GM12872 (cell line): ENCODE measurements at regions not wholly inside any gene's neighbourhood (a gene's known extent, or its start where the extent isn't known, plus 50 kb on each side); places are given as distances from the start of the nearest gene placed in this dataset.

Experiments
- TF ChIP-seq, protein P1 (sequence below): IDR thresholded peaks from 3 replicates; pipeline ENCODE4 v1.5.1; 2011; ENCODE audit warnings: low read depth, mild to moderate bottlenecking, low read length, moderate library complexity; ENCODE audit not compliant: insufficient read depth

DNA sequence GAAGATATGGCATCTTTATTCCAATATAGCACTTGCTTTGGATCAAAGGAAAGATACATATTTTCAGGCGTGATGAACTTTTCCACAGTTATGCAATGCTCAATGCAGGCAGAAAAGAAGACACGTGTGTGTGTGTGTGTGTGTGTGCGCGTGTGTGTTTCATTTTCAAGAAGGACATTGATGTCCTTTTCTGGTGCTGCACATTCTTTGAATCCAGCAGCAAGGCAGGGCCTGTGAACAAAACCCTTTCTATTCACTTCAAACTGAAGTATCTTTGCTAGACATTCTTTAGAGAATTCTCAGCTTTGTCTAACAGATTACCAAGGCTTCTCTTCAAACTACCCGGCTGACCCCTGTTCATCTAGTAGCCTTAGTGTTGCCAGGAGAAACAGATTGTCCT is 124.6 kb downstream of the CD47 start:
- TF ChIP-seq, protein P1, sequence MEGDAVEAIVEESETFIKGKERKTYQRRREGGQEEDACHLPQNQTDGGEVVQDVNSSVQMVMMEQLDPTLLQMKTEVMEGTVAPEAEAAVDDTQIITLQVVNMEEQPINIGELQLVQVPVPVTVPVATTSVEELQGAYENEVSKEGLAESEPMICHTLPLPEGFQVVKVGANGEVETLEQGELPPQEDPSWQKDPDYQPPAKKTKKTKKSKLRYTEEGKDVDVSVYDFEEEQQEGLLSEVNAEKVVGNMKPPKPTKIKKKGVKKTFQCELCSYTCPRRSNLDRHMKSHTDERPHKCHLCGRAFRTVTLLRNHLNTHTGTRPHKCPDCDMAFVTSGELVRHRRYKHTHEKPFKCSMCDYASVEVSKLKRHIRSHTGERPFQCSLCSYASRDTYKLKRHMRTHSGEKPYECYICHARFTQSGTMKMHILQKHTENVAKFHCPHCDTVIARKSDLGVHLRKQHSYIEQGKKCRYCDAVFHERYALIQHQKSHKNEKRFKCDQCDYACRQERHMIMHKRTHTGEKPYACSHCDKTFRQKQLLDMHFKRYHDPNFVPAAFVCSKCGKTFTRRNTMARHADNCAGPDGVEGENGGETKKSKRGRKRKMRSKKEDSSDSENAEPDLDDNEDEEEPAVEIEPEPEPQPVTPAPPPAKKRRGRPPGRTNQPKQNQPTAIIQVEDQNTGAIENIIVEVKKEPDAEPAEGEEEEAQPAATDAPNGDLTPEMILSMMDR: no peak

DNA sequence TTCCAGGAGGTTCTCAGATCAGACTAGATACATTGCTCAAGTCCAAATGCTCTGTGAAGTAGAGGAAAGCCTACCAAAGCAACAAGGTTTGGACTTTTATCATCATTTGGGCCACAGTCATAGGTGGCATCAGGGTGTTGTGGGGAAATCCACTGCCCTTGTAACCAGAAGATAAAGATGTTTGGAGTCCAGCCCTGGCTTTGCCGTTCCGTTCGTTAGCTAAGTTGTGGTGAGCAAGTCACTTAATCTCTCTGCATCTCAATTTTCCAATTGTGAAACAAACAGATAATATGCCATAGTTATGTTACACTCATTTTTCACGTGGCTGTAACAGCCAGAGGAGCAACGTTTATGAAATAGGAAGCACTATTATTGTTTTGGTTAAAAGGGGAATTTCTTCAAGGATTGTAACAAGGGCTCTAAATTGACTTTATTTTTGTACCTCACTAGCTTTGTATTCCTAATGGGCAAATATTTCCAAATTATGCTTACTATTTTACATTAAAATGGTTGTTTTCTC is 125.6 kb downstream of the CD47 start:
- TF ChIP-seq, protein P1: no peak

DNA sequence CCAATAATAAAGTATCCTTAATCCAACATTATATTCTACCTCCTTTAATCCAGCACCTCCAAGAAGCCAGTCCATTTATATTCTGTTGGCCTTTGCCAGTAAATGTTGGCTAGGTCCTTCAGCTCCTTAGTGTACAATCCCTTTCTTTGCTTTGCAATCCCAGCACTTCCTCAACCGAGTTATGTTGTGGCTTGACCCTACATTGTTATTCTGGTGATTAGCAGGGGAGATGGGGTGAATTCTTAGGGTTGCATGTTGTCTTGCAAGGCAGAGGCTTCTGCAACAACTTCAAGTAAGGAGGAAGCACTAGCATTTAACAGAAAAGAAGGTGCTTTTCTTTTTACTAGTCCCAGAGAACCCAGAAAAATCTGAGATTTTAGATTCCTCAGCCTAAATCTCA is 127.2 kb downstream of the CD47 start:
- TF ChIP-seq, protein P1: no peak

DNA sequence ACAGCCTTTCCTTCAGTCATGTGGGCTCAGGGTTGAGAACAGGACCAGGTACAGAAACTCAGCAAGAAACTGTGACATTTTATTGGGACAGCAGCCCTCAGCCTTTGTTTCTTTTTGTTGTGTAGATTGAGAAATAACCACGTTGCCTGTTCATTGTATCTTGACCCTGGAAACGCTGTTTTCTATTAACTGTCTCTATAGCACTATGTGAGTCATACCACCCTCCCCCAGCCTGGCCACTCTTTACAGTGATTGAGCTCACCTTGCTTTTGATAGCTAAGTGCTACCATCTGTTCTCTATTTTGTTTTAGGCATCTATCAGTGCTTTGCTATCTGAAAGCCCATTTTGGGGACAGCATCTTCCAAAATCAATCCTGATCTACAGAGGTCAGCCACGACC is 127.9 kb downstream of the CD47 start:
- TF ChIP-seq, protein P1: no peak

DNA sequence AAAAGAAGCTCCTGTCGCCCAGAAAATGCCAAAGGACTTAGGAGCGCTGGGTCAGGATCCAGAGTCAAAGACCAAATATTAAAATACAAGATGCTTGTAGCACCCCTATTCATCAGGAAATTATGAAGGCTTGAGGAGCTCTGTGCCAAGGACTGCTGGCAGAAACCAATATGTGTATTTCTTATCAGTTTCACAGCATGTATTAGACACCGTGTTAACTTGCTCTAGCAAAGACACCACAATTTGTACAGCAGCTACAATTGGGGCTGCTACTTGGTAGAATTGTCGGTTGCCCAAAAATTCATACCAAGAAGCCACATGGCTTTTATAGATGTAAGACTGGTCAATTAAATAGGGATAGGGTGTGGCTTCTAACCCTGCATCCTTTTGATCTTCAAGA is 128.8 kb downstream of the CD47 start:
- TF ChIP-seq, protein P1: no peak

DNA sequence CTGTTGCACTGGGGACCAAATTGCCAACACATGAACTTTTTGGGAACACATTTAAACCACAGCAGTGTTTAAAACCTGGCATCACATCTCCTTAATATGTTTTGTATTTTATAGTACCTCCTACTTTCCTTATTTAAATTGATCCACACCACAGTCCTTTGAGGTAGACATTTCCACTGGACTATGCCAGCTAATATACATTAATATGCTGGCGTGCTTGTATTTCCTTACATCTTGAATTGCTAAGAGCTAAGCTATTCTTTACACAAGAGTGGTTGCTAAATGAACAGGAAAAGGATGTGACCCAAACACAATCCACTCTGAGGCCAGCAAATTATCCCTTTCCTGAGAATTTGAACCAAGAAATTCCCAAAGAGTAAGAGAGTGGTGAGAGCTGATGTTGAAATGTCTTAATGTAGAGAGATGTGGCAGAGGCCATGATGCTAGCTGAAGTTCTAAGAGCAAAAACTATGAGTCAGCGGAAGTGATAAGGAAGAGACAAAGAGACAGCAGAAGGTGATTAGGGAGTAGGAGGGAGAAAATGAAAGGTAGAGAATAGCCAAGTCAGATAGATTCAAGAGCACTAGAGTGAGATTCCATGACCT is 131.2 kb downstream of the CD47 start:
- TF ChIP-seq, protein P1: no peak

DNA sequence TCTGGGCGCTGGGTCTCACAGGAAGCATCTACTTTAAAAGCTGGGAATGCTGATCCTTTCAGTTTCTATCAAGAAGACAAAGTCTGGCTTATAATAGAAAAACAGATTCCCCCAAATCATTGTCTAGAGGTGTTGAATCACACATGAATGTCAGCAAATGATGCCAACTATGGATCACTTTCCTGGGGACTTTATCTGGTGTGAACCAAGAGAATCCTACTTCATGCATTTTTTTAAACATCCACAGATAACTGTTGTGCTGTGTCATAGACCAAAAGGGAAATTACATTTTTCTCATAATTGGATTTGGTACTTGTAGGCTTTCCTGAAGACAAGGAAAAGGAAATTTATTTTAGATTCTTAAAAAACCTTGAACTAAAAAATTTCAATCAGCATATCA is 132.7 kb downstream of the CD47 start:
- TF ChIP-seq, protein P1: no peak
